GM12878 (cell line): ENCODE measurements at regions not wholly inside any gene's neighbourhood (a gene's known extent, or its start where the extent isn't known, plus 50 kb on each side); places are given as distances from the start of the nearest gene placed in this dataset.

Experiments
- ATAC-seq: fragments of 200-7000 bp; cut with Tn5 transposase; 3 replicates; pipeline ENCODE4 v1.9.1; 2020; ENCODE audit warnings: mild to moderate bottlenecking, moderate library complexity
- BruUV-seq: library from RNA; stranded (reverse); fragments of 400-500 nt; replicated peaks from 2 replicates; lab custom pipeline; 2021; lab: Mats Ljungman, UMichigan
- CTCF ChIA-PET: fragments of 300-600 bp; sonication (Branson Sonifier 250); formaldehyde crosslinking; extraction: SDS; loops from one replicate; lab custom pipeline; 2021; ENCODE audit warnings: inconsistent platforms; lab: Yijun Ruan, JAX
- POLR2A ChIA-PET: fragments of 350-600 bp; formaldehyde crosslinking; extraction: SDS; loops from one replicate; lab custom pipeline; 2021; ENCODE audit warnings: inconsistent platforms; lab: Charles Lee
- RAD21 ChIA-PET: fragments of 300-600 bp; sonication (Branson Sonifier 250); formaldehyde crosslinking; loops from one replicate; lab custom pipeline; 2023; ENCODE audit warnings: antibody characterized with exemption; ENCODE audit not compliant: unreplicated experiment; lab: Charles Lee
- SMC1A ChIA-PET: fragments of 300-600 bp; sonication (Branson Sonifier 250); formaldehyde crosslinking; loops from one replicate; lab custom pipeline; 2023; ENCODE audit not compliant: unreplicated experiment, uncharacterized antibody; lab: Charles Lee
- DNase-seq: peaks from one replicate; pipeline ENCODE4 v3.0.0-alpha.2; 2011; ENCODE audit warnings: low read depth, low spot score
- FAIRE-seq: peaks from 3 replicates; lab custom pipeline; 2011; peaks lifted over from hg19 to GRCh38; lab: Jason Lieb, UNC
- H2AFZ ChIP-seq: 2 replicates; pipeline ENCODE4 v1.6.0; 2011; ENCODE audit warnings: low read depth, low read length, control low read depth; ENCODE audit not compliant: control insufficient read depth
- H3K27ac ChIP-seq: 2 replicates; pipeline ENCODE4 v1.5.1; 2011; ENCODE audit warnings: control low read depth; ENCODE audit not compliant: control insufficient read depth, insufficient read depth
- H3K27me3 ChIP-seq, 2 experiments: replicated peaks in 1 of 2; 2 replicates each; pipeline versions ENCODE4 v1.6.0 to v1.6.1; 2011; ENCODE audit warnings: low read length in 1 of 2; ENCODE audit not compliant: control insufficient read depth in 2 of 2, insufficient read depth in 2 of 2
- H3K36me3 ChIP-seq, 2 experiments: 2 replicates each; pipeline ENCODE4 v1.5.1; 2011; ENCODE audit warnings: low read length in 1 of 2; ENCODE audit not compliant: control insufficient read depth in 2 of 2, insufficient read depth in 2 of 2
- H3K4me1 ChIP-seq: 2 replicates; pipeline ENCODE4 v1.6.1; 2011; ENCODE audit warnings: mild to moderate bottlenecking, low read length, moderate library complexity, mixed read lengths; ENCODE audit not compliant: control insufficient read depth, insufficient read depth
- H3K4me2 ChIP-seq: 2 replicates; pipeline ENCODE4 v1.6.0; 2011; ENCODE audit warnings: control low read depth; ENCODE audit not compliant: control insufficient read depth, insufficient read depth
- H3K4me3 ChIP-seq: fragments of 200-600 bp; sonication (generic); 2 replicates; pipeline ENCODE4 v1.5.1; 2016
- H3K79me2 ChIP-seq: 2 replicates; pipeline ENCODE4 v1.6.0; 2011; ENCODE audit warnings: low read length; ENCODE audit not compliant: control insufficient read depth, insufficient read depth
- H3K9ac ChIP-seq: 2 replicates; pipeline ENCODE4 v1.8.0; 2011; ENCODE audit warnings: low read length, control low read depth, mixed read lengths; ENCODE audit not compliant: control insufficient read depth, insufficient read depth
- H3K9me3 ChIP-seq: replicated peaks from 3 replicates; pipeline ENCODE4 v1.5.1; 2011; ENCODE audit warnings: mild to moderate bottlenecking, low read length; ENCODE audit not compliant: control insufficient read depth, insufficient read depth
- H4K20me1 ChIP-seq: 2 replicates; pipeline ENCODE4 v1.6.0; 2011; ENCODE audit not compliant: control insufficient read depth, insufficient read depth
- ATF7 ChIP-seq: fragments of 450-650 bp; IDR thresholded peaks from 2 replicates; pipeline ENCODE4 v1.6.1; 2016; ENCODE audit warnings: low read depth, mild to moderate bottlenecking
- BHLHE40 ChIP-seq, 2 experiments: fragments of 450-650 bp in 1 of 2; IDR thresholded peaks; 2 replicates each; pipeline ENCODE4 v1.6.1; 2011 to 2017; ENCODE audit warnings: low read depth in 2 of 2, borderline replicate concordance in 1 of 2, improper control_type of control experiment in 1 of 2, low read length in 1 of 2, mild to moderate bottlenecking in 1 of 2
- CEBPB ChIP-seq, 2 experiments: fragments of 150-350 bp in 1 of 2; IDR thresholded peaks; 2 replicates each; pipeline ENCODE4 v1.6.1; 2012 to 2014; ENCODE audit warnings: low read depth in 2 of 2, low read length in 2 of 2, borderline replicate concordance in 1 of 2, inconsistent platforms in 1 of 2
- ESRRA ChIP-seq: IDR thresholded peaks from 2 replicates; pipeline ENCODE4 v1.6.1; 2012; ENCODE audit warnings: mild to moderate bottlenecking, low read length, improper control_type of control experiment
- HSF1 ChIP-seq: fragments of 150-350 bp; IDR thresholded peaks from 2 replicates; pipeline ENCODE4 v1.6.1; 2014; ENCODE audit warnings: mild to moderate bottlenecking, low read depth, low read length
- NFXL1 ChIP-seq: fragments of 450-650 bp; IDR thresholded peaks from 2 replicates; pipeline ENCODE4 v1.6.1; 2017; ENCODE audit warnings: antibody characterized with exemption, mild to moderate bottlenecking, borderline replicate concordance
- NKRF ChIP-seq: fragments of 450-650 bp; conservative IDR thresholded peaks from 2 replicates; pipeline ENCODE4 v1.6.1; 2017; ENCODE audit warnings: mild to moderate bottlenecking, moderate library complexity
- SMARCA5 ChIP-seq: fragments of 450-650 bp; IDR thresholded peaks from 2 replicates; pipeline ENCODE4 v1.6.1; 2017; ENCODE audit warnings: mild to moderate bottlenecking
- SMC3 ChIP-seq: IDR thresholded peaks from 2 replicates; pipeline ENCODE4 v1.6.1; 2011; ENCODE audit warnings: low read length, improper control_type of control experiment, borderline replicate concordance
- ZBTB40 ChIP-seq: fragments of 450-650 bp; IDR thresholded peaks from 2 replicates; pipeline ENCODE4 v1.6.1; 2016; ENCODE audit warnings: mild to moderate bottlenecking, moderate library complexity, borderline replicate concordance
- WGBS: methylation state at CpG from one replicate; pipeline ENCODE4 v1.1.6; 2016; ENCODE audit warnings: low lambda C conversion rate; ENCODE audit not compliant: insufficient replicate concordance, insufficient coverage; ENCODE audit errors: missing lambda C conversion rate; 5-methylcytosine and 5-hydroxymethylcytosine counted together
- in situ Hi-C: fragments of 300-500 bp; cut with MboI; formaldehyde crosslinking; loops from 9 replicates; pipeline ENCODE4 v1.14.3; 2018; ENCODE audit warnings: mixed read lengths
- intact Hi-C: fragments of 100-400 bp; cut with micrococcal nuclease; formaldehyde crosslinking; loops from one replicate; pipeline ENCODE4 v1.14.2; 2022; ENCODE audit not compliant: unreplicated experiment

- in situ Hi-C loops = no loop called here
- Histone ChIP-seq H3K27ac (no peak overlapping the region), H3K4me2 (no peak overlapping the region), H3K4me1 (peaks cover 3% of the 10 kb centered on the region; the same call in 1 of the 2 replicates), H3K79me2 (no peaks in the 10 kb centered on the region), H3K36me3 (no peaks in the 10 kb centered on the region), H3K9me3 (no peaks in the 10 kb centered on the region; the same call in 2 of the 3 replicates), H3K4me3 (no peak overlapping the region), H4K20me1 (no peaks in the 10 kb centered on the region), H3K27me3 (no peaks in the 10 kb centered on the region; a peak in 1 of 4 replicates), H3K9ac (no peak overlapping the region), H2AFZ (no peak overlapping the region)
- ATAC-seq (no peak), DNase-seq (no peak), FAIRE-seq (no peak)
- 76% methylated on average over 5 of the region's 5 CpGs for WGBS
- ChIA-PET RAD21 (interaction anchor here (0.8 kb wide), 2 partner anchors 31 to 35 kb away, joined by 3 read pairs; no protein-coding TSS in a partner anchor), CTCF (no interaction called here), SMC1A (interaction anchor here (1.0 kb wide), 1 partner anchor 53 kb away, joined by 3 read pairs; no protein-coding TSS in a partner anchor), POLR2A (no interaction called here)
- no TSS peak for BruUV-seq
- TF ChIP-seq NFXL1 = no peak
- no peak for TF ChIP-seq SMC3
- TF ChIP-seq SMARCA5 = no peak
- TF ChIP-seq ATF7 = no peak
- no peak for TF ChIP-seq ESRRA
- TF ChIP-seq ZBTB40 = no peak
- TF ChIP-seq NKRF = no peak
- no peak for TF ChIP-seq BHLHE40 (IDR thresholded peaks at IDR 0.05; ENCODE audit: borderline replicate concordance in 1 of 2, low read depth in 2 of 2, low read length in 1 of 2)
- TF ChIP-seq CEBPB (IDR thresholded peaks at IDR 0.05; ENCODE audit: borderline replicate concordance in 1 of 2, low read depth in 2 of 2, low read length in 2 of 2) = no peak
- TF ChIP-seq HSF1 = no peak
- intact Hi-C loops = no loop called here
Measured at GRCh38 chr17:72457712-72458111, 336.9 kb downstream of the SOX9 start.
